OCI-LY3 (cell line): ENCODE measurements at regions not wholly inside any gene's neighbourhood (a gene's known extent, or its start where the extent isn't known, plus 50 kb on each side); places are given as distances from the start of the nearest gene placed in this dataset.

ENCODE experiments used
- EZH2phosphoT487 ChIP-seq: fragments of 200-600 bp; shearing (Covaris generic); IDR thresholded peaks from 2 replicates; pipeline ENCODE4 v1.6.1; 2018; ENCODE audit warnings: antibody characterized with exemption, mixed run types, low read depth
- TF ChIP-seq, protein P1 (sequence below): fragments of 200-600, 300-600 bp; sonication (generic); IDR thresholded peaks from 2 replicates; pipeline ENCODE4 v1.5.1; 2014; ENCODE audit warnings: antibody characterized with exemption, low read length, low read depth

DNA sequence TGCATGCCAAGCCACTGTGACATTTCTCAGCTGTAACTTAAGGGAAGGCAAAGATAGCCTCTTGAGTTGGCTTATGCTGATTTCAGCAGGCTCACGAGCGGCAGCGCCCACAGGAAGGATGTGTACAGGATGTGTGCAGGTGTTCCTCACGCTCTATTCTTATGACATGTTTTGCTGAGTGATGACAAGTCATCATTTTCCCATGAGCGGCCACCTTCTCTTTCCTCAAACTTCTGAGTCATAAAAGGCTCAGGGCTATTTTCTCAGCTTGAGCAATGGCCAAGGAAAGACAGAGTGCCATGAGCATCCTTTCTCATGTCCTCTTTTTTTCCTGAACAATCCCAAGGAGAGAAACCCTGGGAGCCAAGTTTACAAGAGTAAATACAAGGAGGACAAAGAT lies 365.9 kb downstream of the PLK2 start:
- TF ChIP-seq, protein P1, sequence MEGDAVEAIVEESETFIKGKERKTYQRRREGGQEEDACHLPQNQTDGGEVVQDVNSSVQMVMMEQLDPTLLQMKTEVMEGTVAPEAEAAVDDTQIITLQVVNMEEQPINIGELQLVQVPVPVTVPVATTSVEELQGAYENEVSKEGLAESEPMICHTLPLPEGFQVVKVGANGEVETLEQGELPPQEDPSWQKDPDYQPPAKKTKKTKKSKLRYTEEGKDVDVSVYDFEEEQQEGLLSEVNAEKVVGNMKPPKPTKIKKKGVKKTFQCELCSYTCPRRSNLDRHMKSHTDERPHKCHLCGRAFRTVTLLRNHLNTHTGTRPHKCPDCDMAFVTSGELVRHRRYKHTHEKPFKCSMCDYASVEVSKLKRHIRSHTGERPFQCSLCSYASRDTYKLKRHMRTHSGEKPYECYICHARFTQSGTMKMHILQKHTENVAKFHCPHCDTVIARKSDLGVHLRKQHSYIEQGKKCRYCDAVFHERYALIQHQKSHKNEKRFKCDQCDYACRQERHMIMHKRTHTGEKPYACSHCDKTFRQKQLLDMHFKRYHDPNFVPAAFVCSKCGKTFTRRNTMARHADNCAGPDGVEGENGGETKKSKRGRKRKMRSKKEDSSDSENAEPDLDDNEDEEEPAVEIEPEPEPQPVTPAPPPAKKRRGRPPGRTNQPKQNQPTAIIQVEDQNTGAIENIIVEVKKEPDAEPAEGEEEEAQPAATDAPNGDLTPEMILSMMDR: no peak
- TF ChIP-seq EZH2phosphoT487: no peak
